K562 (cell line): ENCODE measurements at regions not wholly inside any gene's neighbourhood (a gene's known extent, or its start where the extent isn't known, plus 50 kb on each side); places are given as distances from the start of the nearest gene placed in this dataset.

Experiments
- ATAC-seq: fragments of 200-7000 bp; cut with Tn5 transposase; 3 replicates; pipeline ENCODE4 v1.9.1; 2020; ENCODE audit warnings: moderate library complexity
- BruUV-seq: library from RNA; stranded (reverse); fragments of 400-500 nt; replicated peaks from 2 replicates; lab custom pipeline; 2021; lab: Mats Ljungman, UMichigan
- CTCF ChIA-PET: fragments of 300-600 bp; formaldehyde crosslinking; extraction: SDS; loops from one replicate; lab custom pipeline; 2021; ENCODE audit warnings: low intra/inter-chr PET ratio; lab: Yijun Ruan, JAX
- POLR2A ChIA-PET: fragments of 300-600, 350-650 bp; sonication (Branson Sonifier 250); formaldehyde crosslinking; extraction: SDS; loops from one replicate; lab custom pipeline; 2021; ENCODE audit warnings: antibody characterized with exemption, inconsistent platforms; lab: Yijun Ruan, JAX
- DNase-seq, 4 experiments: peaks; one replicate each; pipeline versions ENCODE4 v3.0.0 to v3.0.0-alpha.2; 2011 to 2018; ENCODE audit warnings: low spot score in 3 of 4, mixed read lengths in 3 of 4; ENCODE audit errors: extremely low read depth in 1 of 4
- FAIRE-seq: peaks from 2 replicates; lab custom pipeline; 2011; peaks lifted over from hg19 to GRCh38; lab: Jason Lieb, UNC
- H2AFZ ChIP-seq: 2 replicates; pipeline ENCODE4 v1.6.0; 2011; ENCODE audit warnings: low read depth, low read length, control low read depth, inconsistent platforms
- H3K27ac ChIP-seq: fragments of 200-600 bp; 3 replicates; pipeline ENCODE4 v1.8.0; 2011; ENCODE audit warnings: low read depth, mild to moderate bottlenecking, control low read depth, inconsistent platforms, low read length, moderate library complexity, mixed read lengths; ENCODE audit errors: extremely low read depth
- H3K27me3 ChIP-seq, 2 experiments: fragments of 300-600 bp in 1 of 2; 2 replicates in 1 of 2; 3 replicates in 1 of 2; pipeline versions ENCODE4 v1.6.0 to v1.8.0; 2011; ENCODE audit warnings: inconsistent platforms in 2 of 2, low read length in 2 of 2, mild to moderate bottlenecking in 1 of 2, mixed read lengths in 1 of 2, moderate library complexity in 1 of 2; ENCODE audit not compliant: control insufficient read depth in 2 of 2, insufficient read depth in 2 of 2
- H3K36me3 ChIP-seq: fragments of 300-600 bp; 3 replicates; pipeline ENCODE4 v1.8.0; 2011; ENCODE audit warnings: mild to moderate bottlenecking, low read length, inconsistent platforms; ENCODE audit not compliant: control insufficient read depth, insufficient read depth
- H3K4me1 ChIP-seq, 2 experiments: fragments of 200-600 bp in 1 of 2; replicated peaks in 1 of 2; 2 replicates in 1 of 2; 3 replicates in 1 of 2; pipeline versions ENCODE4 v1.5.1 to v1.8.0; 2011; ENCODE audit warnings: inconsistent platforms in 2 of 2, low read length in 2 of 2, mild to moderate bottlenecking in 1 of 2, mixed read lengths in 1 of 2, moderate library complexity in 1 of 2; ENCODE audit not compliant: control insufficient read depth in 2 of 2, insufficient read depth in 2 of 2
- H3K4me2 ChIP-seq: 2 replicates; pipeline ENCODE4 v1.6.1; 2011; ENCODE audit warnings: low read length, control low read depth, inconsistent platforms, mixed read lengths; ENCODE audit not compliant: insufficient read depth
- H3K4me3 ChIP-seq: fragments of 200-600 bp; sonication (generic), shearing (Covaris generic); 2 replicates; pipeline ENCODE4 v1.5.1; 2016; ENCODE audit warnings: control low read depth, inconsistent platforms
- H3K79me2 ChIP-seq: fragments of 200-600 bp; 3 replicates; pipeline ENCODE4 v1.8.0; 2011; ENCODE audit warnings: low read length, inconsistent platforms; ENCODE audit not compliant: control insufficient read depth, insufficient read depth
- H3K9ac ChIP-seq, 2 experiments: 2 replicates each; pipeline versions ENCODE4 v1.6.0 to v1.6.1; 2011; ENCODE audit warnings: low read depth in 2 of 2, low read length in 2 of 2, control low read depth in 1 of 2, inconsistent platforms in 1 of 2, mild to moderate bottlenecking in 1 of 2, mixed read lengths in 1 of 2; ENCODE audit not compliant: insufficient read depth in 1 of 2
- H3K9me1 ChIP-seq: one replicate; pipeline ENCODE4 v1.6.0; 2011; ENCODE audit warnings: inconsistent platforms, mild to moderate bottlenecking, low read length, moderate library complexity; ENCODE audit not compliant: control insufficient read depth, insufficient read depth
- H3K9me3 ChIP-seq: replicated peaks from 2 replicates; pipeline ENCODE4 v1.5.1; 2011; ENCODE audit warnings: low read depth, low read length, inconsistent platforms; ENCODE audit not compliant: control insufficient read depth, insufficient read depth
- H4K20me1 ChIP-seq: replicated peaks from 2 replicates; pipeline ENCODE4 v1.6.1; 2011; ENCODE audit warnings: low read length, inconsistent platforms, mixed read lengths; ENCODE audit not compliant: control insufficient read depth, insufficient read depth
- ATF3 ChIP-seq, 2 experiments: fragments of 450-650 bp in 1 of 2; sonication (generic) in 1 of 2; formaldehyde crosslinking in 1 of 2; IDR thresholded peaks in 1 of 2; conservative IDR thresholded peaks in 1 of 2; 2 replicates each; pipeline versions ENCODE4 v1.6.1 to v1.8.1; 2016 to 2023; ENCODE audit warnings: mild to moderate bottlenecking in 2 of 2, moderate library complexity in 2 of 2, inconsistent platforms in 1 of 2, missing genetic modification reagents in 1 of 2
- C11orf30 ChIP-seq: fragments of 450-650 bp; IDR thresholded peaks from 2 replicates; pipeline ENCODE4 v1.6.1; 2016; ENCODE audit warnings: low read depth, mild to moderate bottlenecking
- JUND ChIP-seq, 2 experiments: IDR thresholded peaks; 2 replicates in 1 of 2; 3 replicates in 1 of 2; pipeline ENCODE4 v1.6.1; 2011; ENCODE audit warnings: borderline replicate concordance in 2 of 2, low read depth in 2 of 2, low read length in 2 of 2, improper control_type of control experiment in 1 of 2, missing biosample characterization in 1 of 2, missing genetic modification characterization in 1 of 2, missing genetic modification reagents in 1 of 2
- MAFG ChIP-seq: fragments of 450-650 bp; conservative IDR thresholded peaks from 2 replicates; pipeline ENCODE4 v1.6.1; 2016; ENCODE audit warnings: missing genetic modification characterization, missing compliant biosample characterization
- MEIS2 ChIP-seq: fragments of 450-650 bp; IDR thresholded peaks from 2 replicates; pipeline ENCODE4 v1.6.1; 2014; ENCODE audit warnings: mild to moderate bottlenecking; ENCODE audit not compliant: partially characterized antibody
- MTA2 ChIP-seq: fragments of 450-650 bp; IDR thresholded peaks from 2 replicates; pipeline ENCODE4 v1.6.1; 2016; ENCODE audit warnings: low read depth
- NFATC3 ChIP-seq: fragments of 450-650 bp; IDR thresholded peaks from 2 replicates; pipeline ENCODE4 v1.6.1; 2017; ENCODE audit warnings: mild to moderate bottlenecking
- NFE2 ChIP-seq: IDR thresholded peaks from 2 replicates; pipeline ENCODE4 v1.6.1; 2014; ENCODE audit warnings: antibody characterized with exemption, low read depth
- NR2C2 ChIP-seq, 2 experiments: fragments of 200-800 bp in 1 of 2; sonication (Bioruptor generic) in 1 of 2; sonication (generic) in 1 of 2; formaldehyde crosslinking in 1 of 2; IDR thresholded peaks; 2 replicates each; pipeline versions ENCODE4 v1.6.1 to v1.8.0; 2016 to 2022; ENCODE audit warnings: mild to moderate bottlenecking in 1 of 2, missing compliant biosample characterization in 1 of 2, missing genetic modification characterization in 1 of 2, missing genetic modification reagents in 1 of 2
- PBX2 ChIP-seq, 2 experiments: IDR thresholded peaks in 1 of 2; conservative IDR thresholded peaks in 1 of 2; 2 replicates each; pipeline ENCODE4 v1.6.1; 2016; ENCODE audit warnings: low read depth in 2 of 2, mild to moderate bottlenecking in 1 of 2, missing compliant biosample characterization in 1 of 2, missing genetic modification characterization in 1 of 2, moderate library complexity in 1 of 2
- SIN3B ChIP-seq: fragments of 450-650 bp; IDR thresholded peaks from 2 replicates; pipeline ENCODE4 v1.6.1; 2017; ENCODE audit warnings: low read depth, mild to moderate bottlenecking, moderate library complexity
- STAT6 ChIP-seq: sonication (generic); formaldehyde crosslinking; IDR thresholded peaks from 2 replicates; pipeline ENCODE4 v1.8.1; 2023; ENCODE audit warnings: mild to moderate bottlenecking, missing genetic modification reagents
- ZNF316 ChIP-seq: fragments of 450-650 bp; IDR thresholded peaks from 2 replicates; pipeline ENCODE4 v1.6.1; 2016
- ZNF589 ChIP-seq: fragments of 200-800 bp; sonication (Bioruptor generic); IDR thresholded peaks from 2 replicates; pipeline ENCODE4 v1.6.1; 2016; ENCODE audit warnings: low read depth, missing genetic modification characterization, missing compliant biosample characterization
- WGBS: fragments of 100-300 bp; shearing (Covaris generic); methylation state at CpG from one replicate; pipeline ENCODE4 v1.1.6; 2016; ENCODE audit warnings: low coverage, mixed read lengths; ENCODE audit not compliant: insufficient coverage; ENCODE audit errors: missing lambda C conversion rate; 5-methylcytosine and 5-hydroxymethylcytosine counted together
- in situ Hi-C: fragments of 300-500 bp; cut with MboI; formaldehyde crosslinking; loops from 4 replicates; pipeline ENCODE4 v1.15.0; 2018; ENCODE audit warnings: inconsistent platforms, mixed read lengths
- intact Hi-C: fragments of 100-400 bp; cut with micrococcal nuclease; formaldehyde crosslinking; loops from 2 replicates; pipeline ENCODE4 v1.14.2; 2022

- POLR2A ChIA-PET, result interaction anchor here (0.6 to 1.4 kb wide), 2 partner anchors 10 to 15 kb away, joined by 3 read pairs; no protein-coding TSS in a partner anchor
- no peak for FAIRE-seq
- TF ChIP-seq MEIS2 (peak; percentile 47), ATF3 (IDR thresholded peaks at IDR 0.05) (peak; percentile 65), ATF3 (CRISPR knock-in tag; conservative IDR thresholded peaks at IDR 0.05) (no peak), C11orf30 (peak; percentile 51; the same call in 1 of the 2 replicates), NFATC3 (no peak), NFE2 (peak; percentile 25; the same call in 1 of the 2 replicates), MAFG (tag) (peak; percentile 62), ZNF316 (peak; percentile 32; the same call in 1 of the 2 replicates), JUND (IDR thresholded peaks at IDR 0.05; ENCODE audit: borderline replicate concordance, low read depth, low read length) (peak; percentile 30; the same call in 1 of the 2 replicates), JUND (tag; IDR thresholded peaks at IDR 0.05; ENCODE audit: borderline replicate concordance, low read depth, low read length) (peak; percentile 33; the same call in 1 of the 3 replicates), NR2C2 (CRISPR knock-in tag; IDR thresholded peaks at IDR 0.05) (no peak), NR2C2 (tag; IDR thresholded peaks at IDR 0.05) (no peak), STAT6 (CRISPR knock-in tag) (no peak), ZNF589 (no peak), MTA2 (no peak), PBX2 (CRISPR knock-in tag; IDR thresholded peaks at IDR 0.05; ENCODE audit: low read depth) (no peak), PBX2 (tag; conservative IDR thresholded peaks at IDR 0.05; ENCODE audit: low read depth) (peak; percentile 78), SIN3B (no peak)
Observed at GRCh38 chr6:3612341-3613041, 139.0 kb downstream of the PXDC1 start.

More at GRCh38 chr6:3612341-3613041, 139.0 kb downstream of the PXDC1 start:
- WGBS, result 2% methylated on average over 8 of the region's 8 CpGs
- in situ Hi-C loops, result no loop called here
- Histone ChIP-seq H3K4me2 (no peak overlapping the region), H3K9ac (no peak overlapping the region), H3K9me1 (peaks cover 4% of the 10 kb centered on the region), H3K79me2 (no peaks in the 10 kb centered on the region), H3K9me3 (no peaks in the 10 kb centered on the region), H3K4me3 (no peak overlapping the region), H3K27ac (no peak overlapping the region), H3K4me1 (no peaks in the 10 kb centered on the region), H3K27me3 (peaks cover 60 to 77% of the 10 kb centered on the region in 2 experiments), H4K20me1 (0 out of 2 replicates have a peak, but pooled peaks cover 3% of the 10 kb centered on the region), H2AFZ (no peak overlapping the region), H3K36me3 (no peaks in the 10 kb centered on the region)
- CTCF ChIA-PET, result no interaction called here
- ATAC-seq, result no peak
- intact Hi-C loops, result loop anchor here (10.0 kb wide), 1 partner anchor 328 kb away; no protein-coding TSS in a partner anchor
- no TSS peak for BruUV-seq
- no peak for DNase-seq
